Activated B cell treated with CpG ODN at 0.5 μM for 24 hours (primary cell): ENCODE measurements at regions not wholly inside any gene's neighbourhood (a gene's known extent, or its start where the extent isn't known, plus 50 kb on each side); places are given as distances from the start of the nearest gene placed in this dataset.

ENCODE experiments used
- ATAC-seq: fragments of 200-7000 bp; cut with Tn5 transposase; one replicate; pipeline ENCODE4 v1.10.0; 2021; ENCODE audit warnings: low read depth, mild to moderate bottlenecking, moderate library complexity
- CTCF ChIA-PET: fragments of 350-600 bp; sonication (Branson Sonifier 250); formaldehyde crosslinking; loops from one replicate; lab custom pipeline; 2021; ENCODE audit warnings: antibody characterized with exemption; lab: Charles Lee
- POLR2A ChIA-PET: fragments of 350-600 bp; sonication (Branson Sonifier 250); formaldehyde crosslinking; loops from one replicate; lab custom pipeline; 2021; ENCODE audit warnings: antibody characterized with exemption; lab: Charles Lee
- DNase-seq: peaks from one replicate; pipeline ENCODE4 v3.0.0; 2022
- H3K27ac Mint-ChIP-seq: one replicate; pipeline ENCODE4 v1.8.0; 2020; ENCODE audit warnings: mixed read lengths
- H3K27me3 Mint-ChIP-seq: one replicate; pipeline ENCODE4 v1.8.0; 2021; ENCODE audit warnings: mixed read lengths
- H3K36me3 Mint-ChIP-seq: one replicate; pipeline ENCODE4 v1.8.0; 2021; ENCODE audit warnings: low read depth, mixed read lengths
- H3K4me1 Mint-ChIP-seq: one replicate; pipeline ENCODE4 v1.8.0; 2021; ENCODE audit warnings: mixed read lengths
- H3K4me3 Mint-ChIP-seq: one replicate; pipeline ENCODE4 v1.8.0; 2020; ENCODE audit warnings: mild to moderate bottlenecking, mixed read lengths
- H3K9me3 Mint-ChIP-seq: one replicate; pipeline ENCODE4 v1.8.0; 2020; ENCODE audit warnings: mixed read lengths
- intact Hi-C: fragments of 100-400 bp; cut with micrococcal nuclease; formaldehyde crosslinking; loops from one replicate; pipeline ENCODE4 v1.15.1; 2024
- TF ChIP-seq, protein P1 (sequence below): fragments of 200-600 bp; IDR thresholded peaks from one replicate; pipeline ENCODE4 v1.8.0; 2022; ENCODE audit warnings: antibody characterized with exemption, mild to moderate bottlenecking

DNA sequence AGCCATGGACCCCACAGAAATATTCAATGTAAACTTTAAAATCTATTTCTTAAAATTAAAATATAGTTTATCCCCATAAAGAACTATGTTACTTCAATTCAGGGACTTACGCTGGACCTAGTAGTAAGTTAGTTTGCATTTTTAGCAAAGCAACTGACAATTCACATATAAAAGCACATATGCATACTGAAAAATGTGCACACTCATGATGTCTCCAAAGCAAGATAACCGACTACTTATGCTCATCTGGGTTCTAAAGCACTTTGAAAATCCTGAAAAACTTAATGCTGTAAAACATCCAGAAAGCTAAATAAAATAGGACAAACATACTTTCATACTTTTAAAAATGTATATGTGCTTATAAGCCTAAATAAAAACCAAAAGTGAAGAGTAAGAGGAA, 264.4 kb upstream of the GAS1 start:
- H3K36me3 Mint-ChIP-seq = no peaks in the 10 kb centered on the region
- no peaks in the 10 kb centered on the region for H3K27me3 Mint-ChIP-seq
- no peak for DNase-seq
- POLR2A ChIA-PET = no interaction called here
- CTCF ChIA-PET = no interaction called here
- no peak for ATAC-seq
- TF ChIP-seq, protein P1, sequence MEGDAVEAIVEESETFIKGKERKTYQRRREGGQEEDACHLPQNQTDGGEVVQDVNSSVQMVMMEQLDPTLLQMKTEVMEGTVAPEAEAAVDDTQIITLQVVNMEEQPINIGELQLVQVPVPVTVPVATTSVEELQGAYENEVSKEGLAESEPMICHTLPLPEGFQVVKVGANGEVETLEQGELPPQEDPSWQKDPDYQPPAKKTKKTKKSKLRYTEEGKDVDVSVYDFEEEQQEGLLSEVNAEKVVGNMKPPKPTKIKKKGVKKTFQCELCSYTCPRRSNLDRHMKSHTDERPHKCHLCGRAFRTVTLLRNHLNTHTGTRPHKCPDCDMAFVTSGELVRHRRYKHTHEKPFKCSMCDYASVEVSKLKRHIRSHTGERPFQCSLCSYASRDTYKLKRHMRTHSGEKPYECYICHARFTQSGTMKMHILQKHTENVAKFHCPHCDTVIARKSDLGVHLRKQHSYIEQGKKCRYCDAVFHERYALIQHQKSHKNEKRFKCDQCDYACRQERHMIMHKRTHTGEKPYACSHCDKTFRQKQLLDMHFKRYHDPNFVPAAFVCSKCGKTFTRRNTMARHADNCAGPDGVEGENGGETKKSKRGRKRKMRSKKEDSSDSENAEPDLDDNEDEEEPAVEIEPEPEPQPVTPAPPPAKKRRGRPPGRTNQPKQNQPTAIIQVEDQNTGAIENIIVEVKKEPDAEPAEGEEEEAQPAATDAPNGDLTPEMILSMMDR = no peak
- H3K27ac Mint-ChIP-seq = no peak overlapping the region
- no peaks in the 10 kb centered on the region for H3K4me1 Mint-ChIP-seq
- H3K9me3 Mint-ChIP-seq = no peaks in the 10 kb centered on the region
- intact Hi-C loops = no loop called here
- no peak overlapping the region for H3K4me3 Mint-ChIP-seq

DNA sequence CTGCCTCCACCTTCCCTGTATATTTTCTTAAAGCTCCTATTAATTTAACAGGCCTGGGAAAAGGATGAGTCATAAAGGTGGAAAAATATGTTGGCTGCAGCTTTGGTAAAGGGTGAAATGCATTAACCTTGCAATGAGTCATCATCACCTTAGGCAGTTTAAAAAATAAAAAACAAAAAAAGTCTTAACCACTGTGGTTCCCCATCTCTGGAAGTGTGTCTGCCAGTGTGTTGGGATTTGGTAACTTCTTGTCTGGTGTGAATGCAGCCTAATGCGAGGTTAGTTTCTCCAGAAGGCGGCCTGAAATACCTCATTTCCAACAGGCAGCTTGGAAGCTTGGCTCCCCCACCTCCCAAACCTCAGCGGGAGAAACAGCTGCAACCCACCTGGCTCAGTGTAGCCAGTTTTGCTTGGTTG, 265.3 kb upstream of the GAS1 start:
- no peak overlapping the region for H3K27ac Mint-ChIP-seq
- POLR2A ChIA-PET = no interaction called here
- no peaks in the 10 kb centered on the region for H3K27me3 Mint-ChIP-seq
- no peak overlapping the region for H3K4me3 Mint-ChIP-seq
- intact Hi-C loops = no loop called here
- DNase-seq (no peak), ATAC-seq (no peak)
- TF ChIP-seq, protein P1 = no peak
- no peaks in the 10 kb centered on the region for H3K36me3 Mint-ChIP-seq
- H3K9me3 Mint-ChIP-seq = no peaks in the 10 kb centered on the region
- CTCF ChIA-PET = no interaction called here
- no peaks in the 10 kb centered on the region for H3K4me1 Mint-ChIP-seq

DNA sequence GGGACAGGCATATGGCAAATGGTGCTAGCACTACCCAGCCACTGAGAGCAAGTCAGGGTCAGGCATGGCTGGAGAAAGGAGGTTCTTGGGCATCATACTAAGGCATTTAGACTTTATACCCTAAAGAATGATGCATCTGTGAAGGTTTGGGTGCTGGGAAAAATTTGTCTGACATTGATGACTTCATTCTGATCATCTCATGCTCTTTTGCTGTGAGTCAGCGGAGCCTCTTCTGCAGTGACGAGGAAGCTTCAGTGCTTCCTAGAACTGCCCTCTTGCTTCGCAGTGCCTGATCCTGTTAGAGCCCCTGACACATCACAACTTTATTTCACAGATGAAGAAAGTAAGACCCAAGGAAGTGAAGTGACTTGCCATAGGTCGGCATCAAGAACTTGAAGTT, 266.6 kb upstream of the GAS1 start:
- no peak for ATAC-seq
- Mint-ChIP-seq H3K27me3 (no peaks in the 10 kb centered on the region), H3K36me3 (no peaks in the 10 kb centered on the region), H3K9me3 (no peaks in the 10 kb centered on the region), H3K4me3 (no peak overlapping the region), H3K27ac (no peak overlapping the region), H3K4me1 (no peaks in the 10 kb centered on the region)
- ChIA-PET POLR2A (no interaction called here), CTCF (no interaction called here)
- intact Hi-C loops = no loop called here
- TF ChIP-seq, protein P1 = no peak
- DNase-seq = no peak

DNA sequence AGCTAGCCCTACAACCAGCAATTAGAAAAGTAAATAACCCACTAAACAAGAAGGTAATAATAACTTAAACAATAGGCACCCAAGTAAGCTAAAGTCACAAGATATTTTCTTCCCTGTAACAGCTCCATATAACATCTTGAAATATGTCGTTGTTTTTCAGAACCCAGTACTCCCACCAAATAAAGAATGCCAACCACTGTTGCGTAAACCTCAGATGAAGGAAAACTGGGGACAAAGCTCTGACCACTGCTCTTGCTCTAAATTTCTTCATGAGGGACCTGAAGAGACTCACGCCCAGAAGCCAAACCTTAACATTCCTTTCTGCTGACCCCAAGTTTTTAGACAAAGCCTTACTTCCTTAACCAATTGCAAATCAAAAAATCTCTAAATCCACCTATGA, 267.7 kb upstream of the GAS1 start:
- ATAC-seq = no peak
- no peaks in the 10 kb centered on the region for H3K4me1 Mint-ChIP-seq
- CTCF ChIA-PET = no interaction called here
- no peaks in the 10 kb centered on the region for H3K36me3 Mint-ChIP-seq
- no peak for DNase-seq
- no peak overlapping the region for H3K27ac Mint-ChIP-seq
- TF ChIP-seq, protein P1 = no peak
- no peak overlapping the region for H3K4me3 Mint-ChIP-seq
- POLR2A ChIA-PET = no interaction called here
- H3K9me3 Mint-ChIP-seq = no peaks in the 10 kb centered on the region
- no peaks in the 10 kb centered on the region for H3K27me3 Mint-ChIP-seq
- intact Hi-C loops = no loop called here

DNA sequence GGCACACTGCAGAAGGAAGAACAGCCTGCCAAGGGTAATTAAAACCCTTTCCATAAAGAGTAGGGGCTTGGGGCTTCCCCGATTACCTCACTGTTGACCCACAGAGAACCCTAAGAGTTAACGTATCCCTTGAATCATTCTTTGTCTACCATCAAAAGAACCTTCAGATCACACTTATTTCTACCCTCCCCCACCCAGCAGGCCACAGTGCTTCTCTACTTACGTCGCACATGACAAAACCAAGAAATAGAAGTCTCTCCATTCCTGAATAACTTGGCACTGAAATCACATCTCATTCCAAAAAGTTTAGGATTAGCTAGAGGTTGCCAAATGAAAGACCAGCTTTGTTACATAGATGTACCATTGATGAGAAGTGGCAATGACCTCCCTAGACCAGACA, 268.7 kb upstream of the GAS1 start:
- TF ChIP-seq, protein P1 = no peak
- Mint-ChIP-seq H3K4me1 (no peaks in the 10 kb centered on the region), H3K27ac (no peak overlapping the region), H3K36me3 (no peaks in the 10 kb centered on the region), H3K4me3 (no peak overlapping the region), H3K27me3 (no peaks in the 10 kb centered on the region), H3K9me3 (no peaks in the 10 kb centered on the region)
- ATAC-seq (no peak), DNase-seq (no peak)
- CTCF ChIA-PET = no interaction called here
- intact Hi-C loops = no loop called here
- POLR2A ChIA-PET = no interaction called here
